GM23338 (cell line): ENCODE measurements at regions not wholly inside any gene's neighbourhood (a gene's known extent, or its start where the extent isn't known, plus 50 kb on each side); places are given as distances from the start of the nearest gene placed in this dataset.

Source experiments
- CREB1 ChIP-seq: fragments of 250-450 bp; sonication (Bioruptor Pico); IDR thresholded peaks from 2 replicates; pipeline ENCODE4 v1.5.0; 2020; ENCODE audit warnings: low read depth, mild to moderate bottlenecking, moderate library complexity
- EZH2 ChIP-seq: fragments of 200-600 bp; sonication (generic); IDR thresholded peaks from one replicate; pipeline ENCODE4 v1.8.0; 2017; ENCODE audit warnings: antibody characterized with exemption, mild to moderate bottlenecking, low read depth; ENCODE audit not compliant: unreplicated experiment
- EZH2phosphoT487 ChIP-seq: fragments of 200-600 bp; sonication (generic); IDR thresholded peaks from one replicate; pipeline ENCODE4 v1.8.1; 2018; ENCODE audit warnings: antibody characterized with exemption; ENCODE audit not compliant: unreplicated experiment
- POLR2AphosphoS5 ChIP-seq: IDR thresholded peaks from 2 replicates; pipeline ENCODE4 v1.6.1; 2016; ENCODE audit warnings: antibody characterized with exemption, low read depth
- TF ChIP-seq, protein P1 (sequence below), 2 experiments: fragments of 200-600 bp in 1 of 2; sonication (generic) in 1 of 2; conservative IDR thresholded peaks; 2 replicates each; pipeline versions ENCODE4 v1.5.1 to v1.6.1; 2016 to 2017; ENCODE audit warnings: antibody characterized with exemption in 2 of 2, low read depth in 2 of 2, mild to moderate bottlenecking in 2 of 2, moderate library complexity in 1 of 2
- TF ChIP-seq, protein P2 (sequence below): IDR thresholded peaks from 2 replicates; pipeline ENCODE4 v1.6.1; 2016; ENCODE audit warnings: antibody characterized with exemption

DNA sequence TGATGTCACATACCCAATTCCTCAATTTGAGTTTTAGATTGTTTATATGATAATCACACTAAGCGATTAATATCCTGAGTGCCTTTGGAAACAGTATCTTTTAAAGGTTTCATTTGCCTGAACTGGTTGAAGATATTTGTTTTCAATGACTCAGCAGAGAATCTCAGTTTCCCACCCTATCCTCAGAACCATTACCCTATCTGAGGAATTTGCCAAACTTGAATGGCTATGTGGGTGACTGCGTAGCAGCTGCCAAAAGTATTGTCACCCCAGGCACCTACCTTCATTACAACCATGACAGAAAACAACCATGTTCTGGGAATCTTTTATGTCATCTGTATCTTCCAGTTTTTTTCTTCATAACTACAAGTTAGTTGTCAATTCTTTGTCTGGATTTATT is 440.1 kb upstream of the NBEA start:
- TF ChIP-seq, protein P1, sequence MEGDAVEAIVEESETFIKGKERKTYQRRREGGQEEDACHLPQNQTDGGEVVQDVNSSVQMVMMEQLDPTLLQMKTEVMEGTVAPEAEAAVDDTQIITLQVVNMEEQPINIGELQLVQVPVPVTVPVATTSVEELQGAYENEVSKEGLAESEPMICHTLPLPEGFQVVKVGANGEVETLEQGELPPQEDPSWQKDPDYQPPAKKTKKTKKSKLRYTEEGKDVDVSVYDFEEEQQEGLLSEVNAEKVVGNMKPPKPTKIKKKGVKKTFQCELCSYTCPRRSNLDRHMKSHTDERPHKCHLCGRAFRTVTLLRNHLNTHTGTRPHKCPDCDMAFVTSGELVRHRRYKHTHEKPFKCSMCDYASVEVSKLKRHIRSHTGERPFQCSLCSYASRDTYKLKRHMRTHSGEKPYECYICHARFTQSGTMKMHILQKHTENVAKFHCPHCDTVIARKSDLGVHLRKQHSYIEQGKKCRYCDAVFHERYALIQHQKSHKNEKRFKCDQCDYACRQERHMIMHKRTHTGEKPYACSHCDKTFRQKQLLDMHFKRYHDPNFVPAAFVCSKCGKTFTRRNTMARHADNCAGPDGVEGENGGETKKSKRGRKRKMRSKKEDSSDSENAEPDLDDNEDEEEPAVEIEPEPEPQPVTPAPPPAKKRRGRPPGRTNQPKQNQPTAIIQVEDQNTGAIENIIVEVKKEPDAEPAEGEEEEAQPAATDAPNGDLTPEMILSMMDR (conservative IDR thresholded peaks at IDR 0.05; ENCODE audit: low read depth in 2 of 2) = no peak
- TF ChIP-seq EZH2phosphoT487 (no peak), EZH2 (no peak), POLR2AphosphoS5 (no peak), CREB1 (no peak)
- TF ChIP-seq, protein P2, sequence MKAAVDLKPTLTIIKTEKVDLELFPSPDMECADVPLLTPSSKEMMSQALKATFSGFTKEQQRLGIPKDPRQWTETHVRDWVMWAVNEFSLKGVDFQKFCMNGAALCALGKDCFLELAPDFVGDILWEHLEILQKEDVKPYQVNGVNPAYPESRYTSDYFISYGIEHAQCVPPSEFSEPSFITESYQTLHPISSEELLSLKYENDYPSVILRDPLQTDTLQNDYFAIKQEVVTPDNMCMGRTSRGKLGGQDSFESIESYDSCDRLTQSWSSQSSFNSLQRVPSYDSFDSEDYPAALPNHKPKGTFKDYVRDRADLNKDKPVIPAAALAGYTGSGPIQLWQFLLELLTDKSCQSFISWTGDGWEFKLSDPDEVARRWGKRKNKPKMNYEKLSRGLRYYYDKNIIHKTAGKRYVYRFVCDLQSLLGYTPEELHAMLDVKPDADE = no peak
